HuH-7.5 (cell line): ENCODE measurements at regions not wholly inside any gene's neighbourhood (a gene's known extent, or its start where the extent isn't known, plus 50 kb on each side); places are given as distances from the start of the nearest gene placed in this dataset.
A peak's percentile ranks its signal among the peaks of the same experiment; 100 is the strongest.

Source experiments
- DNase-seq: peaks from one replicate; pipeline ENCODE4 v3.0.0; 2011; ENCODE audit warnings: low spot score

DNA sequence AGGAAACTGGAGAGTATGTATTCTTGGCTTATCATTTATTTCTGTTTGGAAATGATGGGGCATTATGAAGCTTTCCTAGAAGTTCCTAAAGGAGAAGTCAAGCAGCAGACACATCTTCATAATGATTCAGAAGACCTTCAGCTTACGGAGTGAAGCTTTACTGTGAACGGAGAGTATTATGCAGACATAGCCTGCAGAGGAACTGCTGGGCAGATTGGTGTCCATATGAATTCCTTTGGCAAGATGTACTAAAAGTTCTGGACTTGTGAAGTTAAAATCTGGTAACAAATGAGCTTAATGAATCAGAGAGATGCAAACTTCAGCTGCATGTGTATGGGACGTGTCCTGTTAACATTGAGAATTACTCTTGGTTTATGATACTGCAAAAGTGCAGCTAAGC lies 60.1 kb downstream of the NABP1 start:
- no peak for DNase-seq

- DNase-seq = no peak
Observed at GRCh38 chr2:191738667-191739066, 60.7 kb downstream of the NABP1 start.

- no peak for DNase-seq
Observed at GRCh38 chr2:191739194-191739593, 61.3 kb downstream of the NABP1 start.

DNA sequence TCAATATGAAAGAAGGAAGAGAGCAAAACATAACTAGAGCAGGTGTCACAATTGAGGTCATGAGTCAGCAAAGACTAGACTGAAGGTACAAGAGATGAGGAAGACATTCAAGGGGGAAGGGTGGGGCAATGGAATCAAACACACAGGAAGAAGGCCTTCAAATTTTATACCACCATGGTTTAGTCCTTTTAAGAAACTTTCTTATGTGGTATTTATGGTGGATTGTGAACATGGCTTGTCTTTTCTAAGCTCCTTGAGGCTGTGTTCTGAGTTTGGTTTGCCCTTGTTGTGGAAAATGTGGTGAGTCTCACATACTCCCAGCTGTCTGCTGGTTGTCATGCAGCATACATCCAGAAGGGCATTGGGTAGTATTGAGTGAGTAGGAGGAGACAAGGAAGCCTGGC lies 62.1 kb downstream of the NABP1 start:
- no peak for DNase-seq

DNA sequence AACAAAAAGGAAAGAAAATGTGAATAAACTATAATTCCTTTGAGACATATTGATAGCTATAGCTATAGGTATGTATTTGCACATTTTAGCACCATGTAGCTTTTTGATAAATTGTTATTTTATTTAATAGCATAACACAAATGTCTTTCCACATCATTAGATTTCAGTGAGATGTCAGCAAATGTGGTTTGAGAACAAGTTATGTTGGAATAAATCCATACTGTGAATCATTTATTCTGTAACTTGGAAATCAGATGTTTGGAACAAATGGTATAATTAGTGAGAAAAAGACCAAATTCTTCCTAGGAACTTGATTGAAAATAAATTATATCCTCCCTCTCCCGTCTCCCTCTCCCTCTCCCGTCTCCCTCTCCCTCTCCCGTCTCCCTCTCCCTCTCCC lies 62.8 kb downstream of the NABP1 start:
- DNase-seq = no peak

GRCh38 chr2:191746346-191747169 lies 68.6 kb downstream of the NABP1 start:
- DNase-seq = no peak

DNA sequence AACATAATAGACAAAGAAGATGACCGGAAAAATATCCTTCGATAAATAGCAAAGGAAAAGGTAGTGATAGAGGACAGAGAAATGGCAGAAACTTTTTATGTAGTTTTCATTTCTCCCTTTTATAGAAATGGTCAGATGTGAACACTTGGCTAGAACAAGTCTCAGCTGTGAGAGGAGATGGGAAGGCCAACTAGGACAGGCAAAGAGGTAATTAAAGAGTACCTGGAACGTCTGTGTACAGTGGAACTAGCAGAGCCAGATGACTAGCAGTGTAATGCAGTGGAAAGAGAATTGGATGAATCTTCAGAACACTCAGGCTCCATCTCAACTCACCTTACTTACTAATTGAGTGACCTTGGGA lies 69.2 kb downstream of the NABP1 start:
- DNase-seq = no peak

GRCh38 chr2:191748059-191748461 lies 70.1 kb downstream of the NABP1 start:
- no peak for DNase-seq

DNA sequence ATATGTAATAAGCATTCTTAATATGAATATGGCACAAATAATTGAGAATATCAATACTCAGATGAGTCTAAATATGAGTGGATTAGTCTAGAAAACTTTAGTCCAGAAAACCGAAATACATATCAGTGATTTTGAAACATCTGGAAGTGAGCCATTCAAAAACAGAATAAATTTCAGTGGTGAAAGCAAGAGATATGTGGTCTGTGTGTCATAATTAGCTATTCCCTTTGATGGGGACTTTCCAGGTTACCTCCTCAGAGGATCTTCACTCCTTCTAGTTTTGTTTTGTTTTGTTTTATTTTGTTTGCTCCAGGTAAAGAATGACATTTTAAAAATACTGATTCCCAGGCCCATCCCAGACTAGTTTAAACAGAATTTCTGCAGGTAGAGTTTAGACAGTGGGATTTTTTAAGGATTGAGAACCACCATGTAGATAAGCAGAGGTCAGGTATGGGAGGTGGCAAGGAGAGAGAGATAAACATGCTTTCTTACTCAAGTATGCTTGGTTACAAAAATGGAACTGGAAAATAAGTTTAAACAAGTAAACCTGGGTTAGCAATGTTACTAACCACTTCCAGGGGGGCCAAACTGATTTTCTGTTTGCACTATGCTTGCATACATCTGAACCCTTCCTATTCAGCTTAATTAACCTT lies 70.7 kb downstream of the NABP1 start:
- DNase-seq = no peak

GRCh38 chr2:191749181-191749540 lies 71.2 kb downstream of the NABP1 start:
- DNase-seq = no peak

- no peak for DNase-seq
Observed at GRCh38 chr2:191754103-191754502, 76.2 kb downstream of the NABP1 start.

DNA sequence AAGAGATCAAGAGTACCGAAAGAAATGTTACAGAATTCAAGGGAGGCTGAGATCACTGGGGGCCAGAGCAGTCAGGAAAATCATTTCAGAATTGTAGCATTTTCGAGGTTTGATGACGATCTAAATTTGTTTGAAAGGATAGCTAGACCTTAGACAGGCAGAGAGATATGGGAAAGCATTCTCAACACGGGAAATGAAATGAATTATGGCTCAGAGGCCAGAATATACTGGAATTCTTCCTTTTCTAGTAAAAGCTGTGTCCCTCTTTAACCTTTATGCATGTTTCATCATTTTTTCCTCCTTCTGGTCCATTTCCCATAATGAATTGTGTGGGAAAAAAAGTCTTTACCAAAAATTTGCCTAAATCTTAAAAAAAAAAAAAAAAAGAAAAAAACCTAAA lies 78.8 kb downstream of the NABP1 start:
- DNase-seq = no peak

DNA sequence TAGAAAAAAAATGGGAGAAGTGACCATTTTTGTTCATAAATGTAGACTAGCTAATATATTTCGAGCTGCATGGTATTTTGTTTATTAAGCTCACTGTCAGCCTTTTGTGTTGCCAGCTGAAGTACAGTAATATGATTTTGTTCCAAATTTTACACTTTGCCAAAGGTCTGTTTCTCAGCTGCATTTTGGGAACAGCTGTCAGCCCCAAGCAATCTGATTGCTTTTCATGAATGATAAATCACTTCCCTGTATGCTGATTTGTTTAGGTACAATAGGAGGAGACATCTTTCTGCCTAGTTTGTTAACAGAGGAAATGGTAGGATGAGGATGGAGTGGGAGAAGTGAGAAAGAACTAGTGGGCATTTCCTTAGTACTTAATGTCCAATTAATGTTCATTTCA lies 79.3 kb downstream of the NABP1 start:
- DNase-seq = no peak

GRCh38 chr2:191758518-191759507 lies 80.9 kb downstream of the NABP1 start:
- peak; percentile 81 for DNase-seq

- DNase-seq = no peak
Observed at GRCh38 chr2:191759680-191760079, 81.7 kb downstream of the NABP1 start.

GRCh38 chr2:191760655-191761262 lies 82.8 kb downstream of the NABP1 start:
- no peak for DNase-seq

GRCh38 chr2:191773136-191773535 lies 73.8 kb downstream of the CAVIN2 start:
- no peak for DNase-seq

DNA sequence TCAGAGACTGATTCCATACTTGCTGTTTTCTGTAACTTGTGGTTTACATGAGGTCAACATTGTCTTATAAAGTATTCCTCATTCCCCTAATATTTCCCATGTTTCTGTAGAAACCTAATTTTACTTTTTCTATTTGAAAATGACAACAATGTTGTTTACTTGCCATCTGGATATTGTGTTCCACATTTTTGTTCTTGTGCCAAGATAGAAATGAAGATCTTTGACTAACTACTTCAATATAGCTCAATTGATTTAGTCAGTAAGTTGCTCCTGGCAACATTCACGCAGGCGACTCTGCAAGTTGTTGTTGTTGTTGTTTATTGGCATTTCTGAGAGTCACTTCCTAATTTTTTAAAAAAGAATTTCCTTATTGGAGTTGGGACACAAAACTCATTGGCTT lies 69.5 kb downstream of the CAVIN2 start:
- no peak for DNase-seq

DNA sequence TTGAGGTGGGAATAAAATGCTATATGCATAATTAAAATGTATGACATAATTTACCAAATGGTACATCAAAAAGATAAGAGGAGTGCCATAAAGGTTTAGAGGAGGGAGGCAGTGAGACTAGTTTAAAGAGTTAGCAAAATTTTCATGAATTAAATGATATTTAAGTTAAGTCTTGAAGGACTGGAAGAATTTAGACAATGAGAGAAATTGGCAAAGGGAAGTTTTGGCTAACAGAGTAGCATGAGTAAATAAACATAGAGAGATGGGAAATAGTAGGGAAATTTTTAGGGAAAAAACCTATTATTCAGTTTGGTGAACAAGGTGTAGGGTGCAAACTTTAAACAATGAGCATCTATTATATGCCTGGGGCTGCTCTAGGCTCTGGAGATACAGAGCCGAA lies 68.8 kb downstream of the CAVIN2 start:
- no peak for DNase-seq

- DNase-seq = no peak
Observed at GRCh38 chr2:191782351-191782750, 64.5 kb downstream of the CAVIN2 start.

DNA sequence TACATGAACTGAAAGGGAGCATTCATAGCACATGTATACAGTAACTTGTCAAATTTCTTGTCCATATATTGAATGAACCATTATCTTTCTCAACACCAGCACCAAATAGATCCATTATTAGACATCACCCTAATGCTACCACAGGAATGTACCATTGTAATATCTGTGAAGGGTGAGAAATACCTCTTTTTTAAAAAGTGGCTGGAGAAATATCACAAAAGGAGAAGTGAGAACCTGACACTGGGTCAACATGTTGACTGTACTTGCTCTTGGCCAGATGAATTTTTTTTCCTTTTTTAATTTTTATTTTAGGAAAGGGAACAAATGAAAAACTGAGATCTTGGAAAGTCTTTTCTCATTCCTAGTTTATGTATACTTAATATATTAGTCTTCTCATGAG lies 63.5 kb downstream of the CAVIN2 start:
- DNase-seq = no peak
